Panc1 (cell line): ENCODE measurements at regions not wholly inside any gene's neighbourhood (a gene's known extent, or its start where the extent isn't known, plus 50 kb on each side); places are given as distances from the start of the nearest gene placed in this dataset.

ENCODE experiments used
- SIN3A ChIP-seq: IDR thresholded peaks from 2 replicates; pipeline ENCODE4 v1.6.1; 2012; ENCODE audit warnings: low read depth, mild to moderate bottlenecking, low read length, moderate library complexity, borderline replicate concordance; ENCODE audit not compliant: insufficient read depth
- TCF7L2 ChIP-seq: IDR thresholded peaks from 2 replicates; pipeline ENCODE4 v1.6.1; 2011; ENCODE audit warnings: mild to moderate bottlenecking, low read depth, low read length, inconsistent platforms
- TF ChIP-seq, protein P1 (sequence below): fragments of 450-650 bp; IDR thresholded peaks from 2 replicates; pipeline ENCODE4 v1.5.1; 2017; ENCODE audit warnings: mild to moderate bottlenecking
- TF ChIP-seq, protein P2 (sequence below), 2 experiments: IDR thresholded peaks; 2 replicates each; pipeline ENCODE4 v1.6.1; 2011 to 2012; ENCODE audit warnings: low read depth in 2 of 2, control low read depth in 1 of 2, low read length in 1 of 2, mild to moderate bottlenecking in 1 of 2, moderate library complexity in 1 of 2; ENCODE audit not compliant: insufficient read depth in 1 of 2

DNA sequence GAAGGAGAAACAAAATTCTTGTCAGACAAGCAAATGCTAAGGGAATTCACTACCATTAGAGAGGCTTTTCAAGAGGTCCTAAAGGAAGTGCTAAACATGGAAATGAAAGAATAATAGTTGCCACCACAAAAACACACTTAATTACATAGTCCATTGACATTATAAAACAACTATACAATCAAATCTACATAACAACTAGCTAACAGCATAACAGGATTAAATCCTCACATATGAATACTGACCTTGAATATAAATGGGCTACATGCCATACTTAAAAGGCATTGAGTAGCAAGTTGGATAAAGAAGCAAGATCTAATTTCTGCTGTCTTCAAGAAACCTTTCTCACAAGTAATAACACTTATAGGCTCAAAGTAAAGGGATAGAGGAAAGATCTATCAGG, 811.5 kb upstream of the CITED2 start:
- no peak for TF ChIP-seq SIN3A
- TF ChIP-seq, protein P1, sequence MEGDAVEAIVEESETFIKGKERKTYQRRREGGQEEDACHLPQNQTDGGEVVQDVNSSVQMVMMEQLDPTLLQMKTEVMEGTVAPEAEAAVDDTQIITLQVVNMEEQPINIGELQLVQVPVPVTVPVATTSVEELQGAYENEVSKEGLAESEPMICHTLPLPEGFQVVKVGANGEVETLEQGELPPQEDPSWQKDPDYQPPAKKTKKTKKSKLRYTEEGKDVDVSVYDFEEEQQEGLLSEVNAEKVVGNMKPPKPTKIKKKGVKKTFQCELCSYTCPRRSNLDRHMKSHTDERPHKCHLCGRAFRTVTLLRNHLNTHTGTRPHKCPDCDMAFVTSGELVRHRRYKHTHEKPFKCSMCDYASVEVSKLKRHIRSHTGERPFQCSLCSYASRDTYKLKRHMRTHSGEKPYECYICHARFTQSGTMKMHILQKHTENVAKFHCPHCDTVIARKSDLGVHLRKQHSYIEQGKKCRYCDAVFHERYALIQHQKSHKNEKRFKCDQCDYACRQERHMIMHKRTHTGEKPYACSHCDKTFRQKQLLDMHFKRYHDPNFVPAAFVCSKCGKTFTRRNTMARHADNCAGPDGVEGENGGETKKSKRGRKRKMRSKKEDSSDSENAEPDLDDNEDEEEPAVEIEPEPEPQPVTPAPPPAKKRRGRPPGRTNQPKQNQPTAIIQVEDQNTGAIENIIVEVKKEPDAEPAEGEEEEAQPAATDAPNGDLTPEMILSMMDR, result no peak
- TF ChIP-seq, protein P2, sequence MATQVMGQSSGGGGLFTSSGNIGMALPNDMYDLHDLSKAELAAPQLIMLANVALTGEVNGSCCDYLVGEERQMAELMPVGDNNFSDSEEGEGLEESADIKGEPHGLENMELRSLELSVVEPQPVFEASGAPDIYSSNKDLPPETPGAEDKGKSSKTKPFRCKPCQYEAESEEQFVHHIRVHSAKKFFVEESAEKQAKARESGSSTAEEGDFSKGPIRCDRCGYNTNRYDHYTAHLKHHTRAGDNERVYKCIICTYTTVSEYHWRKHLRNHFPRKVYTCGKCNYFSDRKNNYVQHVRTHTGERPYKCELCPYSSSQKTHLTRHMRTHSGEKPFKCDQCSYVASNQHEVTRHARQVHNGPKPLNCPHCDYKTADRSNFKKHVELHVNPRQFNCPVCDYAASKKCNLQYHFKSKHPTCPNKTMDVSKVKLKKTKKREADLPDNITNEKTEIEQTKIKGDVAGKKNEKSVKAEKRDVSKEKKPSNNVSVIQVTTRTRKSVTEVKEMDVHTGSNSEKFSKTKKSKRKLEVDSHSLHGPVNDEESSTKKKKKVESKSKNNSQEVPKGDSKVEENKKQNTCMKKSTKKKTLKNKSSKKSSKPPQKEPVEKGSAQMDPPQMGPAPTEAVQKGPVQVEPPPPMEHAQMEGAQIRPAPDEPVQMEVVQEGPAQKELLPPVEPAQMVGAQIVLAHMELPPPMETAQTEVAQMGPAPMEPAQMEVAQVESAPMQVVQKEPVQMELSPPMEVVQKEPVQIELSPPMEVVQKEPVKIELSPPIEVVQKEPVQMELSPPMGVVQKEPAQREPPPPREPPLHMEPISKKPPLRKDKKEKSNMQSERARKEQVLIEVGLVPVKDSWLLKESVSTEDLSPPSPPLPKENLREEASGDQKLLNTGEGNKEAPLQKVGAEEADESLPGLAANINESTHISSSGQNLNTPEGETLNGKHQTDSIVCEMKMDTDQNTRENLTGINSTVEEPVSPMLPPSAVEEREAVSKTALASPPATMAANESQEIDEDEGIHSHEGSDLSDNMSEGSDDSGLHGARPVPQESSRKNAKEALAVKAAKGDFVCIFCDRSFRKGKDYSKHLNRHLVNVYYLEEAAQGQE (IDR thresholded peaks at IDR 0.05; ENCODE audit: insufficient read depth in 1 of 2, low read depth in 2 of 2, low read length in 1 of 2), result no peak
- no peak for TF ChIP-seq TCF7L2
